ENCODE measurements at regions not wholly inside any gene's neighbourhood (a gene's known extent, or its start where the extent isn't known, plus 50 kb on each side); places are given as distances from the start of the nearest gene placed in this dataset.

- in situ Hi-C loops (cut with MboI; ENCODE audit: low pct_unique_long_range_greater_than_20kb, low sequenced_read_pairs, unreplicated experiment): no loop called here
- DNase-seq (ENCODE audit: low spot score): no peak
- TF ChIP-seq, protein P1, sequence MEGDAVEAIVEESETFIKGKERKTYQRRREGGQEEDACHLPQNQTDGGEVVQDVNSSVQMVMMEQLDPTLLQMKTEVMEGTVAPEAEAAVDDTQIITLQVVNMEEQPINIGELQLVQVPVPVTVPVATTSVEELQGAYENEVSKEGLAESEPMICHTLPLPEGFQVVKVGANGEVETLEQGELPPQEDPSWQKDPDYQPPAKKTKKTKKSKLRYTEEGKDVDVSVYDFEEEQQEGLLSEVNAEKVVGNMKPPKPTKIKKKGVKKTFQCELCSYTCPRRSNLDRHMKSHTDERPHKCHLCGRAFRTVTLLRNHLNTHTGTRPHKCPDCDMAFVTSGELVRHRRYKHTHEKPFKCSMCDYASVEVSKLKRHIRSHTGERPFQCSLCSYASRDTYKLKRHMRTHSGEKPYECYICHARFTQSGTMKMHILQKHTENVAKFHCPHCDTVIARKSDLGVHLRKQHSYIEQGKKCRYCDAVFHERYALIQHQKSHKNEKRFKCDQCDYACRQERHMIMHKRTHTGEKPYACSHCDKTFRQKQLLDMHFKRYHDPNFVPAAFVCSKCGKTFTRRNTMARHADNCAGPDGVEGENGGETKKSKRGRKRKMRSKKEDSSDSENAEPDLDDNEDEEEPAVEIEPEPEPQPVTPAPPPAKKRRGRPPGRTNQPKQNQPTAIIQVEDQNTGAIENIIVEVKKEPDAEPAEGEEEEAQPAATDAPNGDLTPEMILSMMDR (IDR thresholded peaks at IDR 0.05; ENCODE audit: extremely low read depth, insufficient read depth, missing control alignments): no peak
Measured at GRCh38 chr1:177656598-177656997, 313.3 kb downstream of the SEC16B start.

GRCh38 chr1:177650947-177651346 is 318.9 kb downstream of the SEC16B start:
- in situ Hi-C loops (cut with MboI; ENCODE audit: low pct_unique_long_range_greater_than_20kb, low sequenced_read_pairs, unreplicated experiment): no loop called here
- no peak for DNase-seq (ENCODE audit: low spot score)
- TF ChIP-seq, protein P1 (IDR thresholded peaks at IDR 0.05; ENCODE audit: extremely low read depth, insufficient read depth, missing control alignments): no peak

DNA sequence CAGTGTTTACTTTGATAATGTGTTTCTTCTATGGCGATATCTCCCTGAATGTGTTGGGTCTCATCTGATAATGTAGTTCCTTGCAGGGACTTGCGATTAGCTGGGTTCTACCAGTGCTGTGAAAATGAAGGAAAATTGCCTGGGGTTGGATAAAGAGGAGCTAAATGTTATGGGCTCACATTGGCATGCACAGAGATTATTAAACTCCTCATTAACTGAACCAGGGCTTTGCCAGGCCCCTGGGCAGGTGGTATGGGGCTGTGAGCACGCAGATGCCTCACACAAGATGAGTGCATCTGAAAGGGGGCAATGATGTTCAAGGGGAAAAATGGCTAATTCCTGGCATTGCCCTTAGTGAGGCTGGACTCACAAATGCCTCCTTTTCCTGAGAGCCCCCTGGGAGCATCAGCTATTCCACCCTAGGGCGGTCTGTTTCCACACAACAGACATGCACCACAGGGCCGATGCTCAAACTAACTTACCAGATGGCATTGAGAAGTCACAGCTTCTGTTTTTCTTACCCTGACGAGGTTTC is 321.1 kb downstream of the SEC16B start:
- in situ Hi-C loops (cut with MboI; ENCODE audit: low pct_unique_long_range_greater_than_20kb, low sequenced_read_pairs, unreplicated experiment): no loop called here
- TF ChIP-seq, protein P1 (IDR thresholded peaks at IDR 0.05; ENCODE audit: extremely low read depth, insufficient read depth, missing control alignments): no peak
- DNase-seq (ENCODE audit: low spot score): no peak

DNA sequence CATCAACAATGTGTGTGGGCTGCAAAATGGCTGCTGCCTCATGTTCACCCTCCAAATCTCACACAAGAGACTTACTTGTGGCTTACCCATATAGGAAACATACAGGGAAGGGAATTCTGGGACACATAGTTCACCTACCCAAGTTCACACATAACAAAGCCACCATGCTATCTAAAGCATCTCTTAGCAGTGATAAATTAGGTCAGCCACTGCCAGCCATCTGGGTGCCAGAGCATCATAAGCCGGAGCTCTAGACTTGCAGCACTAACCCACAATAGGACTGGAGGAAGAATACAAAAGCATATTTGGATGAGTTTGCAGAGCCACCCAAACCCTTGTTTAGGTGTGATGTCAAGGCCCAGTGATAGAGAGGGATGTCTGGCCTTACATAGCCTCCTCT is 321.7 kb downstream of the SEC16B start:
- TF ChIP-seq, protein P1 (IDR thresholded peaks at IDR 0.05; ENCODE audit: extremely low read depth, insufficient read depth, missing control alignments): no peak
- in situ Hi-C loops (cut with MboI; ENCODE audit: low pct_unique_long_range_greater_than_20kb, low sequenced_read_pairs, unreplicated experiment): no loop called here
- DNase-seq (ENCODE audit: low spot score): no peak

DNA sequence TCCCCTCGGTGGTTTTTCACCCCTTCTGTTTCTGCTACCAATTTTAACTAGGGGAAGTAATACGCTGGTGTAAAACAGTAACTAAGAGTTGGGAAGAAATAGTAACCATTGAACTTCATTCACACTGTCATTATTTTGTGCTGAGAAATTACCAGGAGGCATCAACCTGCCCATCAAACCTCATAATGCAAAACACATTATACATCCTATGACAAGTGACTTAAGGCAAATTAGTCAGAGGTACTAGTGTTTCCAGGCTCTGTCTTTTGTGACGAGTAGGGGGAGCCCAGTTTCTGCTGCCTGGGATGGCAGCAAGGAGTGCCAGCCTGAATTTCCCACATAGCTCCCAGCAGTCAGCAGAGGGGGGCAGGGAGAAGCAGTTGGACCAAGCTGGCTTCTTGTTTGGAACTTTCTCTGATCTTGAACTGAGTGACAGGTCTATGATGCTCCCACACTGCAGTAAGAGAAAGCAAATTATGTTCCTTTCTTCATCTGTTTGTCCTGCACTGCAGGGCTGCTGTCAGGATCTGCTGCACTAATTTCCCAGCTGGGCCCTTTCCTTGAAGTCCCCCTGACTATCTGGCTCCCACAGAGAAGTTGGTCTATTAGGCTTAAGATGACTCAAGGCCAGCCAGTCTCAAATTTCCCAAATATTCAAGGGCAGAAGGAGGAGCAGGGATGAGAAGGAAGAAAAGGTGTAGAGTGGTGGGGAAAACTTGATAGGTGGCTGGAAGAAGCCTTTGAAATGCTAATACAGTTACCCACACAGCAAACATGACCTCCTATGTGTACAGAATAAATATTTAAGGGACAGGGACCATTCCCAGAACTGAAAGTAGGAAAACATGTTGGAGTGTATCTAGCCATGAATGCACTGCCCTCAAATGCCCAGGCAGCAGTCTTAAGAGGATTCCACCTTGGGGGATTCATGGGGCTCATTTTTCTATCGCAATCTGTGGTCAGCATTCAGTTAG is 322.8 kb downstream of the SEC16B start:
- TF ChIP-seq, protein P1 (IDR thresholded peaks at IDR 0.05; ENCODE audit: extremely low read depth, insufficient read depth, missing control alignments): no peak
- DNase-seq (ENCODE audit: low spot score): no peak
- in situ Hi-C loops (cut with MboI; ENCODE audit: low pct_unique_long_range_greater_than_20kb, low sequenced_read_pairs, unreplicated experiment): no loop called here

GRCh38 chr1:177645491-177646190 is 324.2 kb downstream of the SEC16B start:
- TF ChIP-seq, protein P1 (IDR thresholded peaks at IDR 0.05; ENCODE audit: extremely low read depth, insufficient read depth, missing control alignments): no peak
- no peak for DNase-seq (ENCODE audit: low spot score)
- in situ Hi-C loops (cut with MboI; ENCODE audit: low pct_unique_long_range_greater_than_20kb, low sequenced_read_pairs, unreplicated experiment): no loop called here

Measured in GM13977 (cell line).